OCI-M1 (cell line): ENCODE measurements at regions not wholly inside any gene's neighbourhood (a gene's known extent, or its start where the extent isn't known, plus 50 kb on each side); places are given as distances from the start of the nearest gene placed in this dataset.
A peak's percentile ranks its signal among the peaks of the same experiment; 100 is the strongest.

Source experiments
- DNase-seq: peaks from one replicate; lab custom pipeline; 2025; lab: John Stamatoyannopoulos, UW

GRCh38 chr7:21218155-21218554 lies 209.7 kb upstream of the SP4 start:
- DNase-seq = no peak

GRCh38 chr7:21221130-21221529 lies 206.8 kb upstream of the SP4 start:
- DNase-seq = no peak

GRCh38 chr7:21238400-21239116 lies 189.3 kb upstream of the SP4 start:
- DNase-seq = no peak

- DNase-seq = no peak
Observed at GRCh38 chr7:21243265-21243664, 184.6 kb upstream of the SP4 start.

- peak; percentile 2 for DNase-seq
Observed at GRCh38 chr7:21251151-21251800, 176.6 kb upstream of the SP4 start.

GRCh38 chr7:21253740-21254687 lies 173.9 kb upstream of the SP4 start:
- DNase-seq = peak; percentile 65

- peak; percentile 59 for DNase-seq
Observed at GRCh38 chr7:21256310-21256877, 171.5 kb upstream of the SP4 start.

- DNase-seq = no peak
Observed at GRCh38 chr7:21260939-21261338, 166.9 kb upstream of the SP4 start.

- peak; percentile 54 for DNase-seq
Observed at GRCh38 chr7:21261627-21262594, 166.0 kb upstream of the SP4 start.

- DNase-seq = no peak
Observed at GRCh38 chr7:21269021-21269420, 158.9 kb upstream of the SP4 start.

- DNase-seq = no peak
Observed at GRCh38 chr7:21276471-21277035, 151.3 kb upstream of the SP4 start.

- no peak for DNase-seq
Observed at GRCh38 chr7:21278944-21279343, 148.9 kb upstream of the SP4 start.

GRCh38 chr7:21281193-21281592 lies 146.7 kb upstream of the SP4 start:
- DNase-seq = peak; percentile 8

GRCh38 chr7:21293771-21294170 lies 134.1 kb upstream of the SP4 start:
- DNase-seq = no peak

- DNase-seq = no peak
Observed at GRCh38 chr7:21299766-21300165, 128.1 kb upstream of the SP4 start.

GRCh38 chr7:21300692-21301091 lies 127.2 kb upstream of the SP4 start:
- peak; percentile 8 for DNase-seq

- no peak for DNase-seq
Observed at GRCh38 chr7:21304808-21305375, 123.0 kb upstream of the SP4 start.

- no peak for DNase-seq
Observed at GRCh38 chr7:21305455-21306235, 122.2 kb upstream of the SP4 start.

GRCh38 chr7:21314954-21315353 lies 112.9 kb upstream of the SP4 start:
- DNase-seq = no peak
